ENCODE measurements at regions not wholly inside any gene's neighbourhood (a gene's known extent, or its start where the extent isn't known, plus 50 kb on each side); places are given as distances from the start of the nearest gene placed in this dataset.
"Not testable (repeated sequence)": the region's sequence is repeated elsewhere in the genome, so short reads cannot be mapped to it uniquely, and the experiment has no call there.

DNA sequence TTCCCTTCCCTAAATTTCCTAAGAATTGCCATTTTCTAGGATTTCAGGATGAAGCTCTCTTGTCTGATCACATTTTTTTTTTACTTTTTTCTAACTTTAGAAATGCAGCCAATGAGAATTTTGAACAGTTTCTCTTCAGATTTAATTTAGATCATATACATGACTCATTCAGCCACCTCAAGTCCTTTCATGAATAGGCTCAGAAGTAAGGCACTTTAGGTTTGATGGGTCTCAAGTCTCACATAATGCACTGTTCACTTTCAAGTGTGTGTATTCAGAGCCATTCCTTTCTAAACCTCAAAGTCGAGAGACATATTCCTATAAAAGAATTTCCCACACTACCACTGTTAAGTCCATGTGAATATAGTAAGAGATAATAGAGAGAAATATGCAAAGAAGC lies 614.1 kb upstream of the VRK2 start:
- no peak for DNase-seq (ENCODE audit: low read depth in 2 of 2)

DNA sequence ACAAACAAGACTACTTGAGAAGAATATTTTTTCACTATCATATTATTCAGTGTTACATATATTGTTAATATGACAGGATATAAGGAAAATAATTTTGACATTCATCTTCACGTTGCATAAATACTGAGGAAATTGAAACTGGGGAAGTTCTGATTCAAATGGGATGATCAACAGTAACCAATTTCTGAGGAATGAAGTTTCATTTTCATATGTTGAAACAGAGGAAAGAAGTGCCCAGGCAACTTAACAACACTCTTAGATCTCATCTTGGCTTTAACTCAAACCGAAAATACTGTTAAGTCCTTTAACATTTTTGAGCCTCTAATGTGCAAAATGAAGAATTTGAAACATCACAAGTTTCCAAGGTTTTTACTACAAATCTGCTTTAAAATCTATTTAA lies 612.2 kb upstream of the VRK2 start:
- DNase-seq (ENCODE audit: low read depth in 2 of 2) = no peak

DNA sequence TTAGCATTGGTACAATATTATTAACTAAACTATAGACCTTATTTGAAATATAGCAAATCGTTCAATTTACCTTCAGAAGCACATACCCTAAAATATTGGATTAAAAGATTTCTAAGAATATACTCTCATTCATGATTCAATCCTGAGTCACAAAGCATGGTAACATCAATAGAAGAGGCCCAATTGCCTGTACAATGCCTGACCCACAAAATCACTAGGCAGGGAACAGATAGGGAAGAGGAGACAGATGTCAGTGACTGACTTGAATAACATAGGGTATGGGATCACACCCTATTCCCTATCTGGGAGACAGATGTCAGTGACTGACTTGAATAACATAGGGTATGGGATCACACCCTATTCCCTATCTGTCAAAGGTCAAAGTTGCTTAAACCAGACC lies 611.6 kb upstream of the VRK2 start:
- DNase-seq (ENCODE audit: low read depth in 2 of 2) = no peak

DNA sequence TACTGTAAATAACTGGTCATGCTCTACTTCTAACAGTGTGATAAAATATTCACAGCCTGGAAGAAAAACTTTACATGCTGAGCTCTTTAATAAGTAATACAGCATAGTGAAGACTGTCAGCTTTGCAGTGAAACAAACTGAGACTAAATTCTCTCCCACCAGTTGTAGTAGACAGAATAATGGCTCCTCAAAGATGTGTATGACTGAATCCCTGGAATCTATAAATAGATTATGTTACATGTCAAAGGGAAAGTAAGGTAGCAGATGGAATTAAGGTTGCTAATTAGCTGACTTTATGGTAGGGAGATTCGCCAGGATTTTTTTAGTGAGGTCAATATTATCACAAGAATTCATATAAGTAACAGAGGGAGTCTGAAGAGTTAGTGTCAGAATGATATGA lies 609.5 kb upstream of the VRK2 start:
- DNase-seq (ENCODE audit: low read depth in 2 of 2) = no peak

DNA sequence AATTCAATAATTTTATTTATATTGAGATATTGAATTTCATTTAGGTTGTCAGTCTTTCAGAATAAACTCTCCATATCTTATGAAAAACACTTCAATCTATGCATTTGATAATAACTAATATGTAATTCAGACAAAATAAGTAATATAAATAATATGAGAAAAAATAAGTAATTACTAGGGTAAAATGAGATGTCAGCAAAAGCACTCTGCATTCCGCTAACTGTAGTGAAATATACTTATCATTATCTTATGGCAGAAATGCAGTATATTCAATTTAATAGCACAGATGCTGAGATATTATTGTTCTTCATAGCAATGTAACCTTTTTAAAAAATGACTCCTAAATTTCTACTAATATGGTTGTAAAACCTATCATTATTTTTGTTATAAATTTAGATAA lies 606.2 kb upstream of the VRK2 start:
- DNase-seq (ENCODE audit: low read depth in 2 of 2) = no peak

DNA sequence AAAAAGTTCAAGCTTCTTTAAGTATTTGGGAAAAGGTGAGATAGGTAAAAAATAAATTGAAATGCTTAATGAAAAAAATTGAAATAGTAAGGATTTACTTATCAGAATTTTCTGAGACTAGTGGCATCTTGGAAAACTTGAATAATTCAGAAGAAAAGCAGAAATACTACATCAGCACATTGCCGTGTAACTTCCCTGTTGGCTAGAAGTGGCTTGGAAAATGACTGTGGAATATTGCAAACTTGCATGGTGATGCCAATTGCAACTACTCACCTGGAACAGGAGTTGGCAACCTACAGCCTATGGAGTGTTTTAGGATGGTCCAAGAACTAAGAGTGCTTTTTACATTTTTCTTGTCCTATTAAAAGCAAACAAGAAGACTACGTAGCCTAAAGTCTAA lies 603.5 kb upstream of the VRK2 start:
- DNase-seq (ENCODE audit: low read depth in 2 of 2) = no peak

DNA sequence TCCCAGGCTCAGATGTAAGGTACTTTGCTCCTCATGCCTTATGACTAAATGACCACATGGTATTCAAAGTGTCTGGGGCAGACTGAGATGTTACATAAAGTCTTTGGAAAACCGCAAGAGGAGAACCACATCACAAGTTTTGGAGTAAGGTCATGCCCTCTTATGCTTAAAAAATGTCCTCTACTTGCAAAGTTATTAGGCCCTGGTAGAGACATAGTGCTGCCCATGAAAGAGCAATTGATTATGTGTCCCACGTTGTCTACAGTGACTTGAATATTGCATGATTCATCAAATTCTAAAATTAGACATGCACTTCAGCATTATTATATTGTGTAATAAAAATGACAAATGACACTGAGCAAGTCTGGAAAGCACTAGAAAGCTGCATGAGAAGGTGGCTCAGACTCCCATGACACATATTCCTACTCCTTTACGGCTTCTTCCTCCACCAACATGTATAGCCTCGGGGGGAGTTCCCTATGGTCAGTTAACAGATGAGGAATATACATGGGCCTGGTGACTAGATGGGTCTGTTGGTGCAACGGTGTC lies 602.6 kb upstream of the VRK2 start:
- no peak for DNase-seq (ENCODE audit: low read depth in 2 of 2)

DNA sequence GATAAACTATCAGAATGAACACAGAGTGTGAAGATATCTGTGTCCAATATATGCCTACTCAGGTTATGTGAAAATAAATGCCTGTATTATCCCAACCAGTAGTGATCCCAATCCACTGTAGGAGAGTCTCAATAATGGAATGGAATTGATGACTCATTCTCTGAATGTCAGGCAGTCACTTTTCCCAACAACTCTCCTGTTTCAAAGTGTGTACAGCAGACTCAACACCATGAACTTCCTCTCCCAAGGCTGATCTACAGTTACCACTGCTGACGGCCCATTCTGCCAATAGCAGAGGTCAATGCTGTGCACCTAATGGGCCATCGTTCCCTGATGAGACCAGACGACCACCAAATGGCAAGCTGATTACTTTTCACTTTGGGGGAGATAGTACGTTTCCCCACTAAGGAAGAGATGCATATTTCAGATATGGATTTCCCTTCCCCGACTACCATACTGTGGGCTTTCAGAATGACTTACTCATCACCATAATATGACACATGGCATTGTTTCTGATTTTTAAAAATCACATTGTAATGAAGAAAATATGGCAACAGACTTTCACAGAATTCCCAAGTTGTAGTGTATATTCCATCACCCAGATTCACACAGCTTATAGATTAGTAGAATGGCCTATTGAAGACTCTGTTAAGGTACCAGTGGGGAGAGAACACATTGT lies 601.7 kb upstream of the VRK2 start:
- DNase-seq (ENCODE audit: low read depth in 2 of 2) = no peak

DNA sequence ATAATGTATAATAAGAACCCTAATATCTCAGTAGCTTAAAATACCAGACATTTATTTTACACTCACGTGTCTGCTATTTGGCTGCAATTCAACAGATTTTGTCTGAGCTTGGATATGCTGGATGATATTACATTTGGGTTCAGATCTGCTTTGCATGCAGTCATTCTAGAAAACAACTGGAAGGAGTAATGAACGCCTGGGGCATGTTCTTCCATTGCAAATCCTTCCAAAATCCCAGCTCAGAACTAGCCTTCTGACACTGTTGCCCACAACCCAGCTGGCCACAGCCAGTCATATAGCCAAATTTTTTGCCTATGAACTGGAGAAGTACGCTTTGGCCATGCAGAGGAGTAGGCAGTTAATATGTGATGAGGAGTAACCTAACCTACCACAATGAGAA lies 597.8 kb upstream of the VRK2 start:
- no peak for DNase-seq (ENCODE audit: low read depth in 2 of 2)

DNA sequence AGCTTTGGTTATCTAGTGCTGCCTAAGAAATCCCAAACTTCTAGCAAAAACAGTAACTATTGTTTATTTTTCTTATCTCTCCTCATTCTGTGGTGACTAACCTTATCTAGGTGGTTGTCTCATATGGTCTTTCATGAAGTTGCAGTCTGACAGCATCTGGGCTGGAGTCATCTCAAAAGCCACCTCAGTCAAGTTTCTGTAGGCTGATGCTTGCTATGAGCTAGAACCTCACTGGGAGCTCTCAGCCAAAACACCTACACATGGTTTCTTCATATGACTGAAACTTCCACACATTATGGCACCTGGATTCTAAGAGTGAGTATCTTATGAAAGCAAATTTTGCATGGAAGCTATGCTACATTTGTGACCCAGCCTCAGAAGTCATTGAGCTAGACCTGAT lies 596.4 kb upstream of the VRK2 start:
- DNase-seq (ENCODE audit: low read depth in 2 of 2) = no peak

DNA sequence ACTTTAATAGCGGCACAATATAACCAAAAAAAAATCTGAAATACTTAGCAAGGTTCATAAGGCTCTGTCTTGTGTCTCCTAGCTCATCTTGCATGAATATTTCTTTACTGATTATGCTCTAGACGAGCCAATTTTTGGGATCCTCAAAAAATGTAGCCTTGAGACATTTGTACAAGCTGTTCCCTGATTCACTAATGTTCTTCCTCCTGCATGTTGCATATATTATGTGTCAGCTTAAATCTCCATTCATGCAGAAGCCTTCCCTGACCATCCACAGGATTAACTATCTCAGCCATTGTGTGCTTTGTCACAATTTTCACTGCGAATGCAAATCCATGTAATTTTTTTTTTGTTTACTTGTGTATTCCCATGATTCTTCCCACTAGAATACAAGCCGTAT lies 594.0 kb upstream of the VRK2 start:
- DNase-seq (ENCODE audit: low read depth in 2 of 2) = no peak

DNA sequence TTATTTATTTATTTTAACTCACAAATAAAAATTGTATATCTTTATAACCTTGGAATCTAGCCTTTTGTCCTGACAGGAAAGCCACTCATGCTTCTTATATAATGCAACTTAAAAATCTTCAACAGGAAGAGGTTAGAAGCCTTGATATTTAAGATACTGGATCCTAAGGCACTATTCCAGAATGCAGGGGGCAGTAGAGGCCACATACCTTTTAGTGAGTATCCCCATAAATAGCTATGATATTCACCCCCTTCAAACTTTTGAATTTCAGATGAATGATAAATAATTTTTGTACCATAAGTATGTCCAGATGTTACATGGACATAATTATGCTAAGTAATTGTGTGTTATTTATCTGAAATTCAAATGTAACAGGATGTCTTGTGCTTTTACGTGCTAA lies 592.7 kb upstream of the VRK2 start:
- no peak for DNase-seq (ENCODE audit: low read depth in 2 of 2)

DNA sequence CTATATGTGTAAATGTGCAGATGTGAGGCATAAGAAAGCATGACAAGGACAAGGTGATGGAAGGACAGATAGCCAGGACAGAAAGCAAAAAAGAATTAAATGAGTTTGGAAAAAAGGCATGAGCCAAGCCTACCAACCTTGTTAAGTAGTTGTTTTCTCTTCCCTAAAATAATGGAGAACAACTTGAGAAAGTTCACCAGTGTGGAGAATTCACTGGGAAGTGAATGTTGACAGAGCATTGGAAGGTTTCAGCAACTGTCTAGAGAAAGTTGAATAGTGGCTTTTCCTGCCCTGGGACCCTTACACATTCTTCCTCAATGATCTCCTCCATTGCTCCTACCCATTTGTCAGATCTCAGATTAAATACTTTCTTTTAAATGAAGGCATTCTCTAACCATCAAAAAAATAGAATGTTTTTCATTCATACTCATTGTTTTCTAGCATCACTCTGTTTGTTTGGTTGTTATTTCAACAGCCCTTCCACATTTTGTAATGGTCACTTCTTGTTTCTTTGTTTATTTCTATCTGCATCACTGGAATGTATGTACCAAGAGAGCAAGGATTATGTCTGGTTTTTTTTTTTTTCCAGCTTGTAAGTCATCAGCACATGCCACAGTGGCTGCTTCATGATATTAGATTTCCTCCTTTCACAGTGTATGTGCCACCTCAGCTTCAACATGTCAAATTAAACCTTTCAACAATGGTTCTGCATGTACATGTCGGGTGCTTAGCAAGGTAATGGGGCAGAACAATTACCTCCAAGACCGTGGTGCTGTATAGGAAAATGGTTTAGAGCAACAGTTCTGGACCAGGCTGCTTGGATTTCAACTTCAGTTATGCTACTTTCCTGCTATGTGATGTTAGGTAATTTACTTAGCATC lies 586.0 kb upstream of the VRK2 start:
- DNase-seq (ENCODE audit: low read depth in 2 of 2) = no peak

DNA sequence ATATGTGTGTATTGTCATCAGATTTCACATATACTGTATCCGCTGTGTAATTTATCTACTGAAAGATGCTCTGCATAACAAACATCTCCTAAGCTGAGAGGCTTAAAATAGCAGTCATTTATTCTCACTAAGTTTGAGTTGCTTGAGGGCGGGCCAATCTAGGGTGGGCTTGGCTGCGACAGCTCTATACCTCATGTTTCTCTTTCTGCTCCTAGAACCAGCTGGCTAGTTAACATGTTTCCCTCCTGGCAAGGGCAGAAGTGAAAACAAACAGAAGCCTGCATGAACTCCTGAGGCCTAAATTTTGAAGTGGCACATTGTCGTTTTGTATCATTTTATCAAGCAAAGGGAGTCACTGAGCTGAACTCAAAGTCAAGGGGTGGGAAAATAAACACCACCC lies 585.0 kb upstream of the VRK2 start:
- DNase-seq (ENCODE audit: low read depth in 2 of 2) = no peak

DNA sequence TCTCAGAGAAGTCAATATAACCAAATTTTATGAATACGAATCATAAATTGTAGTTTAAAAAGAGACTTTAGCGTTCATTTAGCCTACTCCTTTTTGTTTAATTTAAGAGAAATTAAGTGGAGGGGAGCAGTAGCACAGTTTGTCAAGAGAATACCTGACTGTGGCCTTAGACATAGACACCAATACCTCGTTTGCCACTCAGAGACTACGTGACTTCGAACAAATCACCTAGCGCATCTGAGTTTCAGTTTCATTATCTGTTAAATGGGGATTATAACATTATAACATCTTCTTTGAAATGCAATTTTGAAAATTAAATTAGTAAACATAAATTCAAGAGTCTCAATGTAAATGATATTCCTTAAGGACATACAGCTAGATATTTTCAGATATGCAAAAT lies 581.5 kb upstream of the VRK2 start:
- no peak for DNase-seq (ENCODE audit: low read depth in 2 of 2)

DNA sequence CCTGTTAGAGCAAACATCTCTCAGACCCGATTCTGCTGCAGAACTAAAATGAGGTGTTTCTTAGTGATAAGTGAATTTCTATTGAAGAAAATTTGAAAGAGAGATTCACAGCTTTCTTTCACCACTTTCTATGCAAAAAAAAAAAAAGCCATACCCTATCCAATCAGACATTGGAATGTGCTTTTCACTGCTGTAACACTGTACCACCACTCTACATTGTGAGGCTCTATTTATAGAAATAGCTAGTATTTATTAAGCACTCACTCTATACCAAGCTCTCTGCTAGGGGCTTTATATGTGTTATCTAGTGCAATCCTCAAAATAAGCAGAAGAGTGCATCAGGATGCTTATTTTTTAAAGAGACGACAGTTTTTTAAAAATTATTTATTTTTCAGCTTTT lies 580.6 kb upstream of the VRK2 start:
- no peak for DNase-seq (ENCODE audit: low read depth in 2 of 2)

DNA sequence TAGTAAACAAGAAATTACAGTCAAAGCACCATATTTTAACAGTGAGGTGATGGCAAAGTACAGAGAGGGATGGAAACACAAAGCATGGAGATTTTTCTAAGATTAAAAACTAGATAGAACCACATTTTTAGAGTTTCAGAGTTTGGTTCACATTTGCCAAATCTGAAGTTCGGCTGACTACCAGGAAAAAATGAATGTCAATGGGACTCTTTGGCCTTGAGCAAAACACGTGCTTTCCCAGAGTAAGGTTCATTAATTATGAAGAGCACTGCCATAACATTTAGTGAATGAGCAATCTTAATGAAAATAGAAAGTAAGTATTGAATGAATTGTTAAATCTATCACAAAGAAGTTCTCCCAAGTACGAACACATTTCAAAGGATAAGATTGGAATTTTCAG lies 571.2 kb upstream of the VRK2 start:
- no peak for DNase-seq (ENCODE audit: low read depth in 2 of 2)

DNA sequence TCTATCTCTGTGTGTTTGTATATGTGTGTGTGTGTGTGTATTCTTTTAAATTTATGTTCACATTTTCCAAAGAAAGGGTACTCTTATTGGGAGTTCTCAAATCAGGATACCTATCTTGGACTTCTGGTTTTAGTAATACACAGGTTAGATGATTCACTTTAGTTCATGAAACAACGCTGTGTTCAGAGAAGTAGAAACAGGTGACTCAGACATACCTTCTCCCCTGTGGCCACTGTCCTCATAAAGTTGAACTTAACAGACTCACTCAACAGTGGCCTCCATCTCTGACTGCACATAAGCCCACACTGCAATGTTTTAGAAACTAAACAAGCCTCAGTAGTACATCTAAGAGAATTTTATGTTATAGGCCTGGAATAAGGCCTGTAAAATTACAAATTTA lies 566.6 kb upstream of the VRK2 start:
- DNase-seq (ENCODE audit: low read depth in 2 of 2) = no peak

DNA sequence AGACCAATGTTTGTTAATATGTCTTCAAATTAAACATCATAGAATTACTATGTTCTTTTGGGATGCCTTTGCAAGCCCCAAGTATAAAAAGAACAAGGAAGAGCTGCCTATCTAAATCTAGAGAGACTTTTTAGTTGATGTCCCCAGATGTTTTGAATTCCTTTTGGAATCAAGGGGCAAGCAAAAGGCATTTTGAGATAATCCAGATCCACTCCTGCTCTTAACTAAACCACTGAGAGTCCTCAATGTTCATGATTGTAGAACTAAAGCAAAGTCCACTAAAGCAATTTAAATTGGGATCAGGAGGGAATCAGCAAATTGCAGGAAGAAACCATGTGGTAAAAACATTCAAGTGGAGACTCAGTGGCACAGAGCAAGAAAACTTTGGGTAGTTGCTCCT lies 558.5 kb upstream of the VRK2 start:
- DNase-seq (ENCODE audit: low read depth in 2 of 2) = no peak

DNA sequence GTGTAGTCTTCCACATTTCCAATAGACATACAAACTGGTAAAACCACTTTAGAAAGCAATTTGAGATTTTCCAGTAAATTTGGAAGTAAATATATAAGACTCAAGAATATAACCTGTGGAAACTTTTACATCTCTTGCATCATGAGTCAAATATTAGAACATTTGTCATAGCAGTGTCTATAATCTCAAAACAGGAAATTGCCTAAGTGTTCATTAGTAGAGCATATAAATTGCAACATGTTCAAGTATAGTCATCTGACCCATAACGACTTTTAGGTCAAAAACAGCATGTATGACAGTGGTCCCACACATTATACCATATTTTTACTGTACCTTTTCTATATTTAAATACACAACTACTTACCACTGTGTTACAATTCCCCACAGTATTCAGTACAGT lies 555.9 kb upstream of the VRK2 start:
- no peak for DNase-seq (ENCODE audit: low read depth in 2 of 2)

DNA sequence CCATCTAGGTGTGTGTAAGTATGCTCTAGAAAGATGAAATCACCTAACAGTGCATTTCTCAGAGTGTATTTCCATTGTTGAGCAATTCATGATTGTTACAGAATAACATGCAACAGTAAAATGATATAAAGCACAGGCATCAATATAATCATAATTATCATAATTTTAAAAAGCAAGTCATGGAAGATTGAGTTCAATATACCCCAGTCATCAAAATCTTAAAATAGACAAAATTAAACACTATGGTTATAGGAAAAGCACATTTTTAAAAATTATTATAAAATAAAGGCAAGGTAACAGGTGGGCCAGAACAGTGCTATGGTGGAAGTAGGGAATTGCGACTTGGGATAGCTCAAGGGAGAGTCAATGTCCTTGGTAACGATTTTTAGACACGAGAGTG lies 555.4 kb upstream of the VRK2 start:
- DNase-seq (ENCODE audit: low read depth in 2 of 2) = no peak

DNA sequence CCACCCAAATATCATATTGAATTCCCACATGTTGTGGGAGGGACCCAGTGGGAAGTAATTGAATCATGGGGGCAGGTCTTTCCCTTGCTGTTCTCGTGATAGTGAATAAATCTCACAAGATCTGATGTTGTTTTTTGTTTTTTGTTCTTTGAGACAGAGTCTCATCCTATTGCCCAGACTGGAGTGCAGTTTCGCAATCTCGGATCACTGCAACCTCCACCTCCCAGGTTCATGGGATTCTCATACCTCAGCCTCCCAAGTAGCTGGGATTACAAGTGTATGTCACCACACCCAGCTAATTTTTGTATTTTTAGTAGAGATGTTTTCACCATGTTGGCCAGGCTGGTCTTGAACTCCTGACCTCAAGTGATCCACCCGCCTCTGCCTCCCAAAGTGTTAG lies 552.6 kb upstream of the VRK2 start:
- DNase-seq (ENCODE audit: low read depth in 2 of 2) = not testable (repeated sequence)

DNA sequence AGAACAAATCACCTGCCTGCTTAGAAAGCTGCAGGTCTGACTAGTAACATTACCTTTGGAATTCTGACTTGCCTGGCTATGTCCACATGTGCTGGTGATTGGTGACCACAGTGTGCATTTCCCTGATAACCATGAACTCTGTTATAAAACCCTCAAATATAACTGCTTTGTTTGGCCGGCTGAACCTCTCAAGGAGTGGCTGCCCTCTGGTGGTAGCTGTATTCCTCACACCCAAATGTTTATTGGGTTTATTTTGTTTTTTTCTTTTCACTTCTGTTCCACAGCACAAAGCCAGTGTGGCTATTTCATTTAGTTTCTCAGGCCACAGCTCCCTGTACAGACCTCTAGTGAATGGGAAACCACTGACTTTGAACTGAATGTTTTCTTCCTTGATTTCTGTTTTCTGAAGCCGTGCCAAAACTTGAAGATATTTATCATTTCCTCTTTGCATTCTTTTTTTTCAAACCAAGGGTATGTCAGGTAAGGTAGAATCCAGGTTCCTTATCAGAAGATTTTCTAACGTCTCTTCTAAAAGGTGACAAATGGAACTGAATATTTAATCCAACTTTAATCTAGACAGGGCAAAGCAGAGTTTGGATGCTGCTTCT lies 549.0 kb upstream of the VRK2 start:
- peak in 1 of 2 donors; percentile 6 for DNase-seq (ENCODE audit: low read depth in 2 of 2)
